Mucosa of rectum (tissue), 2 donors: ENCODE measurements at regions not wholly inside any gene's neighbourhood (a gene's known extent, or its start where the extent isn't known, plus 50 kb on each side); places are given as distances from the start of the nearest gene placed in this dataset.

ENCODE experiments used
- H3K27ac ChIP-seq, 2 donors: one replicate each; pipeline ENCODE4 v1.7.0; 2013; ENCODE audit warnings: inconsistent platforms in 2 of 2, low read depth in 2 of 2, low read length in 2 of 2
- H3K27me3 ChIP-seq, 2 donors: one replicate each; pipeline ENCODE4 v1.7.0; 2013; ENCODE audit warnings: low read length in 2 of 2; ENCODE audit not compliant: control insufficient read depth in 2 of 2, insufficient read depth in 2 of 2
- H3K36me3 ChIP-seq, 2 donors: one replicate each; pipeline ENCODE4 v1.7.0; 2013; ENCODE audit warnings: low read length in 2 of 2; ENCODE audit not compliant: control insufficient read depth in 2 of 2, insufficient read depth in 2 of 2
- H3K4me1 ChIP-seq, 2 donors: one replicate each; pipeline ENCODE4 v1.7.0; 2013; ENCODE audit warnings: low read length in 2 of 2, mild to moderate bottlenecking in 1 of 2; ENCODE audit not compliant: control insufficient read depth in 2 of 2, insufficient read depth in 2 of 2
- H3K4me3 ChIP-seq, 2 donors: one replicate each; pipeline ENCODE4 v1.7.0; 2013; ENCODE audit warnings: low read length in 2 of 2
- H3K9ac ChIP-seq, 2 donors: one replicate each; pipeline ENCODE4 v1.7.0; 2013; ENCODE audit warnings: low read length in 2 of 2, low read depth in 1 of 2, mild to moderate bottlenecking in 1 of 2
- H3K9me3 ChIP-seq, 2 donors: one replicate each; pipeline ENCODE4 v1.7.0; 2013; ENCODE audit warnings: low read length in 2 of 2; ENCODE audit not compliant: control insufficient read depth in 2 of 2
- donor health status: healthy.
- donor health status: Normal muscosa, but diverticular disease.

DNA sequence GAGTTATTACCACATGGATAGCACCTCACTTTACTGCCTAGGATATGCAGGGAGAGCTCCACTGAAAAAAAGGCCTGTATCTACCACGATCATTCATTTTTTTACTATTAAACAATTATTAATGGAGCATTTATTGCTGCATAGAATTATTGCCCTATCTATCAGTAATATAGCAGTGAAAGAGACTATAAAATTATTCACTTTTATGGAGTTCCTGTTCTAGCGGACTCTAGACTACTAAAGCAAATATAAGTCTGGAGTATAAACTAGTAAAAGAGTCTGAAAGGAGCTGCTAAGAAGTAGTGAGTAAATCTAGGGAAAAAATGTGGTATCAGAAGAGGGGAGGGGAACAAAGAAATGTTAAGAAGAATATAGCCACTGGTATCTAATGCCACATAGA is 150.4 kb upstream of the CYLC2 start:
- H3K4me1 ChIP-seq: peaks cover 2 to 8% of the 10 kb centered on the region in 2 donors
- H3K9ac ChIP-seq: no peak overlapping the region
- H3K9me3 ChIP-seq: no peaks in the 10 kb centered on the region
- no peaks in the 10 kb centered on the region for H3K27me3 ChIP-seq
- no peak overlapping the region for H3K4me3 ChIP-seq
- H3K27ac ChIP-seq: no peak overlapping the region
- H3K36me3 ChIP-seq: no peaks in the 10 kb centered on the region

DNA sequence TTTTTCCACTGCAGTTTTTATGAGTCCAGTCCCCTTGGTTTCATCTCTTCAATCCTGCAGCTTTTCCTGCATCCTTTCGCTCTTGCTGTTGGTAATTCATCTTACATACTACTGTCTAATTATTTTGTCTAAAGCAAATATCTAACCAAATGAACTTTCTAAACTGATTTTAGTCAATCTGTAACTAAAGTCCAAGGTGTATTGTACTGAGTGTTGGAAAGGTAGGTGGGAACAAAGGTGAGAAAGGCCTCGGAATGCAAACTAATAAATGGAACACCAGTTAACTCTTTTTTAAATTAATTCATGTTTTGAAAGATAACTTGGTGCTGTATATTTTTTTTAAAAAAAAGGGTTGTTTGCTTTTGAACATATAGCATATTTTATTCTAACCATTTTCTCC is 152.7 kb upstream of the CYLC2 start:
- H3K9me3 ChIP-seq: no peaks in the 10 kb centered on the region

GRCh38 chr9:102841376-102841775 is 153.8 kb upstream of the CYLC2 start:
- no peak overlapping the region for H3K4me3 ChIP-seq
- no peaks in the 10 kb centered on the region for H3K9me3 ChIP-seq
- H3K27ac ChIP-seq: no peak overlapping the region
- no peaks in the 10 kb centered on the region for H3K27me3 ChIP-seq
- H3K9ac ChIP-seq: no peak overlapping the region
- H3K36me3 ChIP-seq: no peaks in the 10 kb centered on the region
- peaks cover 2 to 8% of the 10 kb centered on the region in 2 donors for H3K4me1 ChIP-seq

More for the DNA sequence above, 152.7 kb upstream of the CYLC2 start:
- H3K4me3 ChIP-seq: no peak overlapping the region
- peaks cover 2 to 8% of the 10 kb centered on the region in 2 donors for H3K4me1 ChIP-seq
- H3K27me3 ChIP-seq: no peaks in the 10 kb centered on the region
- no peak overlapping the region for H3K9ac ChIP-seq
- H3K36me3 ChIP-seq: no peaks in the 10 kb centered on the region
- no peak overlapping the region for H3K27ac ChIP-seq

DNA sequence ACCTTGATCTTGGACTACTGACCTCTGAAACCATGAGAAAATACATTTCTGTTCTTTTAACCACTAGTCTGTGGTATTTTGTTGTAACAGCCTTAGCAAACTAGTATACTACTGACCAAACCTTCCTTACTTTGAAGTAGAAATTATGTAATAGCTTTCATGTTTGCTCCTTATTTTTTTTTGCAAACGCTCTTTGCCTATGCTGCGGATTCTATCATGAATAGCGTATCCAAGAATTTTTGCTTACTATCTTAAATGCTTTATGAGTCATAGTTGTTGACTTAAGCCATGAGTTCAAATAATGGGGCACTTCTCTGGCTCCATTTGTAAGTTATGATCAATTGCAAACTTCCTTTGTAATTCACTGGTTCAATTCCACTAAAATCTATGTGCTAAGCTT is 154.8 kb upstream of the CYLC2 start:
- Histone ChIP-seq H3K27me3 (no peaks in the 10 kb centered on the region), H3K4me1 (peaks cover 2 to 8% of the 10 kb centered on the region in 2 donors), H3K9me3 (no peaks in the 10 kb centered on the region), H3K4me3 (no peak overlapping the region), H3K36me3 (no peaks in the 10 kb centered on the region), H3K27ac (no peak overlapping the region), H3K9ac (no peak overlapping the region)

DNA sequence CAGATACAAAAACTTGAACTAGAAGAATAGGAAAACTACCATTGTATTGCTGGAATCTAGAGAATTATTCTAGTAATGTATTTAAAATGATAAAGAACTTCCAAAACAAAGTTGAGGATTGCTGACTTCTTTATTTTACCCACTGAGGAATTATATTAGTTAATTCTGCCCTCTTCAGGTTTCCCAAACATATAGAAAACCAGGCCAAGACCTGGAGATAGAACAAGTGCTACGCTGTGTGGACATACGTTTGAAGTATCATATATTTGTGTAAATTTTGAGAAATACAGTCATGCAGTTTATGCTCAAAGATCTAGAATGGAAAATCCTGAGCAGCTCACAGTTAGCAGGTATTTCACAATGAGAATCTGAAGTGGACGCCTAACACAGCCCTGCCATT is 162.3 kb upstream of the CYLC2 start:
- H3K36me3 ChIP-seq: no peaks in the 10 kb centered on the region
- H3K4me3 ChIP-seq: no peak overlapping the region
- no peak overlapping the region for H3K9ac ChIP-seq
- no peaks in the 10 kb centered on the region for H3K27me3 ChIP-seq
- H3K9me3 ChIP-seq: no peaks in the 10 kb centered on the region
- no peaks in the 10 kb centered on the region for H3K4me1 ChIP-seq
- H3K27ac ChIP-seq: no peak overlapping the region

GRCh38 chr9:102796244-102796643 is 198.9 kb upstream of the CYLC2 start:
- H3K9me3 ChIP-seq: no peaks in the 10 kb centered on the region
- H3K9ac ChIP-seq: no peak overlapping the region
- no peaks in the 10 kb centered on the region for H3K36me3 ChIP-seq
- H3K27me3 ChIP-seq: no peaks in the 10 kb centered on the region
- no peak overlapping the region for H3K4me3 ChIP-seq
- no peak overlapping the region for H3K27ac ChIP-seq
- no peaks in the 10 kb centered on the region for H3K4me1 ChIP-seq

- Histone ChIP-seq H3K4me3 (no peak overlapping the region), H3K9me3 (no peaks in the 10 kb centered on the region), H3K27ac (no peak overlapping the region), H3K9ac (no peak overlapping the region), H3K27me3 (no peaks in the 10 kb centered on the region), H3K36me3 (no peaks in the 10 kb centered on the region), H3K4me1 (no peaks in the 10 kb centered on the region)
These were observed 199.6 kb upstream of the CYLC2 start for GRCh38 chr9:102795532-102795931.

DNA sequence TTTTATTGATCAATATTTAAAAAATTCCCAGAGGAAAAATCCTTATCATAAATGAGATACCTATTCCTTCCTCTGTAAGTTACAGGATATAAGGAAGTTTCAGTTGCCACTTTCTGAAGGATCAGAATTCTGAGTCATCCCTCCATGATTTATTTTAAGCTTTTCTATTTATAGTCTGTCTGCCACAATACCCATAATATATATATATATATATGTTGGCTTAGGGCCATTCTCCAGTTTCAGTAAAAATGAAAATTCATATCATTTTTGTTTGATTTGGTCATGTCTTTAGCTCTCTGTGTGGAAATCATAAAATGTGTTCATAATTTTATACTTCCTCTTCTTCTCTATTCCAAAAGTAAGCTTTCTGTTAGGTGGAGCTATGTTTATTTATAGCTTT is 215.8 kb upstream of the CYLC2 start:
- Histone ChIP-seq H3K4me1 (no peaks in the 10 kb centered on the region), H3K4me3 (no peak overlapping the region), H3K9me3 (no peaks in the 10 kb centered on the region), H3K27me3 (no peaks in the 10 kb centered on the region), H3K36me3 (no peaks in the 10 kb centered on the region), H3K9ac (no peak overlapping the region), H3K27ac (no peak overlapping the region)

DNA sequence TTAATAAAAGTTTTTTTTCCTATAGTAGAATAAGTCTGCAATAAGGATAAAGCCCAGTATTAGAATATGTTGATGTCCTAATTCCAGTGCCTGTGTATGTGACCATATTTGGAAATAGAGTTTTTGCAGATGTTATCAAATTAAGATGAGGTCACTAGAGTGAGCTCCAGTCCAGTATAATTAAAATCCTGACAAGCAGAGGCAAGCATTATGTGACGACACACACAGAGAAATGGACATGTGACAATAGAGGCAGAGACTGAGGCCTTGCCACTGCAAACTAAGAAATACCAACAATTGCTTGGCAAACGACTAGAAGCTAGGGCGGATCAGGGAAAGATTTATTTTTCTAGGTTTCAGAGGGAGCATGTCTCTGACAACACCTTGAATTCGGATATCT is 216.4 kb upstream of the CYLC2 start:
- no peaks in the 10 kb centered on the region for H3K27me3 ChIP-seq
- H3K36me3 ChIP-seq: no peaks in the 10 kb centered on the region
- H3K9ac ChIP-seq: no peak overlapping the region
- H3K27ac ChIP-seq: no peak overlapping the region
- no peaks in the 10 kb centered on the region for H3K4me1 ChIP-seq
- H3K4me3 ChIP-seq: no peak overlapping the region
- H3K9me3 ChIP-seq: no peaks in the 10 kb centered on the region

GRCh38 chr9:102770704-102771103 is 224.4 kb upstream of the CYLC2 start:
- H3K9me3 ChIP-seq: no peaks in the 10 kb centered on the region

DNA sequence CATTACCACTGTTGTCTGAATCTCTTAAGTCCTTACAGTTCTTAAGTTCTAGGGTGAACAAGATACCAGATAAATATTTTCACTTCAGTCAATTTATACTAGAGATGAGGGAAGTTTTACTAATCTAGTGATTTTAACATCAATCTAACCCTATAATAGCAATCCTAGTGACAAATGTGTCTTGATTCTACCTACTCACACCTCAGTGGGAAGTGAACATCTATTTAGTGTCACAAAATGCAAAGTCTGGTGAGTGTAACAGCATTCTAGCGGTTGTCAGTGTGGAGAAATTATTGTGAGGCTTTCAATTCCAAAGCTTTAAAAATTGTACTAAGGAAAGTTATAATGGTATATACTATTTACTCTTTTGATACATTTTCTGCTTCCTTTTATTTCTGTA is 225.8 kb upstream of the CYLC2 start:
- H3K27me3 ChIP-seq: no peaks in the 10 kb centered on the region
- no peaks in the 10 kb centered on the region for H3K4me1 ChIP-seq
- no peaks in the 10 kb centered on the region for H3K36me3 ChIP-seq
- no peak overlapping the region for H3K4me3 ChIP-seq
- no peak overlapping the region for H3K27ac ChIP-seq
- H3K9me3 ChIP-seq: no peaks in the 10 kb centered on the region
- H3K9ac ChIP-seq: no peak overlapping the region

More at GRCh38 chr9:102770704-102771103, 224.4 kb upstream of the CYLC2 start:
- Histone ChIP-seq H3K27me3 (no peaks in the 10 kb centered on the region), H3K9ac (no peak overlapping the region), H3K4me3 (no peak overlapping the region), H3K4me1 (no peaks in the 10 kb centered on the region), H3K36me3 (no peaks in the 10 kb centered on the region), H3K27ac (no peak overlapping the region)
